RWPE1 (cell line): ENCODE measurements at regions not wholly inside any gene's neighbourhood (a gene's known extent, or its start where the extent isn't known, plus 50 kb on each side); places are given as distances from the start of the nearest gene placed in this dataset.

ENCODE experiments used
- CTCF ChIA-PET: fragments of 350-600 bp; sonication (Branson Sonifier 250); formaldehyde crosslinking; extraction: SDS; loops from one replicate; lab custom pipeline; 2021; lab: Yijun Ruan, JAX
- POLR2A ChIA-PET: fragments of 400-600 bp; formaldehyde crosslinking; extraction: SDS; loops from one replicate; lab custom pipeline; 2020; ENCODE audit warnings: antibody characterized with exemption; ENCODE audit not compliant: low non-redundant PET; lab: Yijun Ruan, JAX
- DNase-seq: peaks from one replicate; pipeline ENCODE4 v3.0.0; 2012; ENCODE audit warnings: low spot score
- H3K27ac ChIP-seq: fragments of 450-650 bp; 2 replicates; pipeline ENCODE4 v1.5.1; 2017
- CTCF ChIP-seq: fragments of 450-650 bp; conservative IDR thresholded peaks from 2 replicates; pipeline ENCODE4 v1.5.1; 2017; ENCODE audit warnings: low read depth, mild to moderate bottlenecking

- POLR2A ChIA-PET: no interaction called here
Observed at GRCh38 chr15:87575896-87576473, 680.6 kb downstream of the NTRK3 start.

GRCh38 chr15:87573534-87573933 is 683.0 kb downstream of the NTRK3 start:
- TF ChIP-seq CTCF: no peak
- ChIA-PET POLR2A (no interaction called here), CTCF (no interaction called here)
- no peak for DNase-seq
- no peak overlapping the region for H3K27ac ChIP-seq

More at GRCh38 chr15:87575896-87576473, 680.6 kb downstream of the NTRK3 start:
- H3K27ac ChIP-seq: no peak overlapping the region
- DNase-seq: no peak
- CTCF ChIA-PET: no interaction called here
- TF ChIP-seq CTCF: no peak

GRCh38 chr15:87573039-87573438 is 683.5 kb downstream of the NTRK3 start:
- ChIA-PET POLR2A (no interaction called here), CTCF (no interaction called here)
- H3K27ac ChIP-seq: no peak overlapping the region
- TF ChIP-seq CTCF: no peak
- DNase-seq: no peak

GRCh38 chr15:87572381-87572910 is 684.1 kb downstream of the NTRK3 start:
- CTCF ChIA-PET: no interaction called here

GRCh38 chr15:87570206-87570605 is 686.3 kb downstream of the NTRK3 start:
- CTCF ChIA-PET: no interaction called here
- POLR2A ChIA-PET: no interaction called here

More at GRCh38 chr15:87572381-87572910, 684.1 kb downstream of the NTRK3 start:
- DNase-seq: no peak
- no peak for TF ChIP-seq CTCF
- POLR2A ChIA-PET: no interaction called here
- H3K27ac ChIP-seq: no peak overlapping the region

GRCh38 chr15:87569581-87569980 is 687.0 kb downstream of the NTRK3 start:
- ChIA-PET CTCF (no interaction called here), POLR2A (no interaction called here)
- no peak for TF ChIP-seq CTCF
- no peak overlapping the region for H3K27ac ChIP-seq
- no peak for DNase-seq

More at GRCh38 chr15:87570206-87570605, 686.3 kb downstream of the NTRK3 start:
- no peak for DNase-seq
- H3K27ac ChIP-seq: no peak overlapping the region
- no peak for TF ChIP-seq CTCF
